Heart right ventricle (tissue), 16 donors: ENCODE measurements at regions not wholly inside any gene's neighbourhood (a gene's known extent, or its start where the extent isn't known, plus 50 kb on each side); places are given as distances from the start of the nearest gene placed in this dataset.

Experiments
- ATAC-seq, 8 donors: fragments of 200-7000 bp; cut with Tn5 transposase; one replicate each; pipeline ENCODE4 v1.9.1; 2020; ENCODE audit warnings: mild to moderate bottlenecking in 8 of 8, moderate library complexity in 8 of 8, moderate number of reproducible peaks in 1 of 8
- DNase-seq, 2 donors: peaks; one replicate each; pipeline ENCODE4 v3.0.0-alpha.2; 2020
- H3K27ac ChIP-seq, 10 donors: fragments of 200-600 bp; sonication (generic) in 2 of 10; one replicate each; pipeline versions ENCODE4 v1.5.0 to v1.8.0; 2020 to 2022; ENCODE audit warnings: mild to moderate bottlenecking in 3 of 10
- H3K27me3 ChIP-seq, 7 donors: fragments of 200-600 bp; one replicate each; pipeline ENCODE4 v1.8.0; 2021 to 2022; ENCODE audit warnings: mild to moderate bottlenecking in 2 of 7
- H3K36me3 ChIP-seq, 9 donors: fragments of 200-600 bp; sonication (generic) in 1 of 9; one replicate each; pipeline versions ENCODE4 v1.5.0 to v1.8.0; 2020 to 2022; ENCODE audit warnings: mild to moderate bottlenecking in 2 of 9
- H3K4me1 ChIP-seq, 9 donors: fragments of 200-600 bp; sonication (generic) in 1 of 9; one replicate each; pipeline versions ENCODE4 v1.5.0 to v1.8.0; 2020 to 2022; ENCODE audit warnings: mild to moderate bottlenecking in 4 of 9
- H3K4me3 ChIP-seq, 10 donors: fragments of 200-600 bp; sonication (generic) in 2 of 10; one replicate each; pipeline versions ENCODE4 v1.5.0 to v1.8.0; 2020 to 2022; ENCODE audit warnings: mild to moderate bottlenecking in 7 of 10, moderate library complexity in 2 of 10
- H3K9me3 ChIP-seq, 11 donors: fragments of 200-600 bp in 10 of 11; sonication (generic) in 2 of 11; one replicate each; pipeline versions ENCODE4 v1.5.0 to v1.8.0; 2013 to 2022; ENCODE audit warnings: mild to moderate bottlenecking in 2 of 11, control low read depth in 1 of 11, moderate library complexity in 1 of 11
- WGBS, 2 donors: extraction: QIAGEN DNeasy Blood & Tissue Kit; methylation state at CpG; one replicate each; pipeline ENCODE4 v1.1.7; 2013; ENCODE audit warnings: inconsistent platforms in 1 of 2; 5-methylcytosine and 5-hydroxymethylcytosine counted together
- intact Hi-C, 10 donors: fragments of 100-400 bp; cut with DNase I; formaldehyde crosslinking; loops; one replicate each; pipeline versions ENCODE4 v1.11.1 to v1.14.2; 2022
- TF ChIP-seq, protein P1 (sequence below), 9 donors: fragments of 200-600 bp; sonication (generic) in 2 of 9; IDR thresholded peaks; one replicate each; pipeline versions ENCODE4 v1.5.0 to v1.8.0; 2021 to 2022; ENCODE audit warnings: antibody characterized with exemption in 9 of 9, mild to moderate bottlenecking in 5 of 9, moderate library complexity in 1 of 9
- donor health status: Arrhythmogenic right ventricular cardiomyopathy.
- donor health status: ischemic (EF 13 %, LVEDD 7.1; RV severe dilation, severe dysfunction).
- donor health status: healthy with polysubstance abuse.
- donor health status: DM: no; HTN: yes; CAD: no.
- donor health status: DM: no; HTN: no; CAD: no.
- donor health status: ischemic (EF 25% LVEDD 6.9; RV normal size, moderate dysfunction).
- donor health status: ischemic (EF 25% LVEDD 5.7; RV mildly dilated, moderate dysfunction).
- donor health status: healthy.
- donor health status: DM: yes; HTN: yes; CAD: no.
- donor health status: Ischemic cardiomyopathy.
- donor health status: ischemic (EF 35%, LVEDD 5.7; RV mildly dilated, moderate dysfunction).
- donor health status: nonischemic (EF 11% LVEDD 7.7; RV severe dilation, severe dysfunction).
- donor health status: DM: yes; HTN: yes; CAD: no.
- donor health status: PGD.
- donor health status: ischemic (EF 29% LVEDD 5.4; RV normal size, mild dysfunction).
- donor health status: nonischemic (EF 23%, LVEDD 6.1; RV moderate dilation, normal function).

DNA sequence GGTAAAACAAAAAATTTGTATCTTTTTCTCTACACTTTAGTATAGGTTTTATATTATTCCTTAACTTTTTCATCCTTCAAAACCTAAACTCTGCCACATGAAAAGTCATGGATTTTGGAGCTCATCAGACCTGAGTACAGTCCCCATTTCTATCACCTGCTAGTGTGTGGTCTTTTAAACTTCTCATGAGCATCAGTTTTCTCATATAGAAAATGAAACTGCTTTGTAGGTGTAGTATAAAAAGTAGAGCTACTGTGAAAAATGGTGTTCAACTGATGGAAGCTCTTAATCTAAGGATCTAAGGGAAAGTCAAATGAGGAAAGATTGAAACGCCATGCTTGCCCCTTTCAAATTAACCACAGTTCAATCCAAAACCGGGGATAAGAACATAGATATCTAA lies 686.5 kb downstream of the MECOM start:
- no peaks in the 10 kb centered on the region for H3K36me3 ChIP-seq
- 80 to 84% methylated on average over 2 of the region's 2 CpGs for WGBS, 2 donors
- H3K4me1 ChIP-seq = no peaks in the 10 kb centered on the region
- H3K27me3 ChIP-seq = no peaks in the 10 kb centered on the region
- TF ChIP-seq, protein P1, sequence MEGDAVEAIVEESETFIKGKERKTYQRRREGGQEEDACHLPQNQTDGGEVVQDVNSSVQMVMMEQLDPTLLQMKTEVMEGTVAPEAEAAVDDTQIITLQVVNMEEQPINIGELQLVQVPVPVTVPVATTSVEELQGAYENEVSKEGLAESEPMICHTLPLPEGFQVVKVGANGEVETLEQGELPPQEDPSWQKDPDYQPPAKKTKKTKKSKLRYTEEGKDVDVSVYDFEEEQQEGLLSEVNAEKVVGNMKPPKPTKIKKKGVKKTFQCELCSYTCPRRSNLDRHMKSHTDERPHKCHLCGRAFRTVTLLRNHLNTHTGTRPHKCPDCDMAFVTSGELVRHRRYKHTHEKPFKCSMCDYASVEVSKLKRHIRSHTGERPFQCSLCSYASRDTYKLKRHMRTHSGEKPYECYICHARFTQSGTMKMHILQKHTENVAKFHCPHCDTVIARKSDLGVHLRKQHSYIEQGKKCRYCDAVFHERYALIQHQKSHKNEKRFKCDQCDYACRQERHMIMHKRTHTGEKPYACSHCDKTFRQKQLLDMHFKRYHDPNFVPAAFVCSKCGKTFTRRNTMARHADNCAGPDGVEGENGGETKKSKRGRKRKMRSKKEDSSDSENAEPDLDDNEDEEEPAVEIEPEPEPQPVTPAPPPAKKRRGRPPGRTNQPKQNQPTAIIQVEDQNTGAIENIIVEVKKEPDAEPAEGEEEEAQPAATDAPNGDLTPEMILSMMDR (IDR thresholded peaks at IDR 0.05) = no peak
- DNase-seq = no peak
- no peak overlapping the region for H3K27ac ChIP-seq
- H3K9me3 ChIP-seq = no peaks in the 10 kb centered on the region
- no peak overlapping the region for H3K4me3 ChIP-seq
- ATAC-seq = no peak
- intact Hi-C loops = no loop called here

DNA sequence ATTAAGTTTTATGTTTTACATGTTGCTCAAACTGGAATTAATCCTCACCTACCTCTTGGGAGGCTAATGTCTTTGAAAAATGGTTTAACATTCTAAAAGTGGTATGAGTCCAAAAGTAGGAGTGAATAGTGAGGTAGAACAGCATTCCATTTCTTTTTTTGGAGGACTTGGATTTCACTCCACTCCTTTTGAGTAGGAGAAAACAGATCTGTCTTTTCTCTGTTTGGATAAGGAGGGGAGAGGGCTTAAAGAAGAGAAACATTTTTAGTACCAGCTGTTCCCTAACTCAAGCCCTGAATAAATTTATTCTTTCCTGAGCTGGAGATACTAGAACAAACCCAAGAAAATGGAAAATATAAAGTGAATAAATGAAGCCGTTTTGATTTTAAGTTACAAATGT lies 687.9 kb downstream of the MECOM start:
- H3K27ac ChIP-seq = no peak overlapping the region
- 56 to 78% methylated on average over 1 of the region's 1 CpG for WGBS, 2 donors
- H3K4me3 ChIP-seq = no peak overlapping the region
- no peaks in the 10 kb centered on the region for H3K27me3 ChIP-seq
- no peaks in the 10 kb centered on the region for H3K4me1 ChIP-seq
- TF ChIP-seq, protein P1 (IDR thresholded peaks at IDR 0.05) = no peak
- no peaks in the 10 kb centered on the region for H3K9me3 ChIP-seq
- intact Hi-C loops = no loop called here
- DNase-seq (no peak), ATAC-seq (no peak)
- H3K36me3 ChIP-seq = no peaks in the 10 kb centered on the region

DNA sequence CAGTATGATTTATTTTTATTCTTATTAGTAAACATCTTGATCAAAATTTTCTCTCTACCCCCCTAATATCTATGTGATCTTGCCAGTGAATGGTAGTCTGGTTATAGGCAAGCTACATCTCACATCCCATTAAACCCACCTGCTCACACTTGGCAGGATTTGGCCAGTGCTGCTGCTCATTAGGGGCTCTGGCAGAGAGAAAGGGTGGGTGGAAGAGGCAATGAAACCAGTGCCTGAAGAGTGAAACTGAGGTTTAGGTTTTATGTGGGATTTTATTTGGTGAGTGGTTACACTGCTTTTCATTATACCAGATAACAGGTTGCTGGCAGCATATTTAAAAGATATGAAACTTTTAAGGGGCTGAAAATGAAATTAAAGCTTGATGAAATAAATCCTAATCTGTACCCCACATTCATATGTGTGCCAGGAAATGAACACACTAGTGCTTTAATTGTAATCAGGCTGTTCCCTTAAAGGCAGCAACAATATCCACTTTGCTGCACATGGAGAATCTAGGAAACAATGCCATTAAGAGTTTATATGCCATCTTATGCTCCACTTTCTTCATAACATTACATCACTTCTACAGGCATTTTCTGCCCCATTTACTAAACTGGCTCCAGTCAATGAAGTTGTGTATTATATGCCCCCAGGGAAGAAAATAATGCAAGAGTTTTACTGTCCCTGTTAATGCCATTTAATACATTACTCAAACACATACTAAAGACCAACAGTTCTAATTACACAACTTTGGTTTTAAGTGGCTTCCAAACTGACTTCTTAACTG lies 688.7 kb downstream of the MECOM start:
- no peak for DNase-seq
- intact Hi-C loops = no loop called here
- ATAC-seq = no peak
- Histone ChIP-seq H3K36me3 (no peaks in the 10 kb centered on the region), H3K9me3 (no peaks in the 10 kb centered on the region), H3K4me1 (no peaks in the 10 kb centered on the region), H3K27me3 (no peaks in the 10 kb centered on the region), H3K4me3 (no peak overlapping the region), H3K27ac (no peak overlapping the region)
- TF ChIP-seq, protein P1 (IDR thresholded peaks at IDR 0.05) = no peak

DNA sequence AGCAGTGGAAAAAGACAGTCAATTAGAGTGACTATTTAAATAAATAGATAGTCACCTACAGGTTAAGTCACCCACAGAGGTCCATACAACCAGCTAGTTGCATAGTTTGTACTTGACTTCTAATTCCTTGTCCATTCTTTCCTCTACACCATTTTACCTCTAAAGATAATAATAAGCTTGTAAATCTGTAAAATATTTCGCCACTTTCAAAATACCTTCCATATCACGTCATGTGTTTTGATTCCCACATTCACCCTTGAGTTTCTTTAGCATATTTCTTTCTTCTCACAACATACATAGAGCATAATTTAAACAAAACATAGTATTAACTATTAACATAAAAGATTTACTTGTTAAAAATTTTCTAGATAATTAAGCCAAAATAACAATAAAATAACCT lies 689.6 kb downstream of the MECOM start:
- no peaks in the 10 kb centered on the region for H3K27me3 ChIP-seq
- H3K4me1 ChIP-seq = no peaks in the 10 kb centered on the region
- no peak overlapping the region for H3K27ac ChIP-seq
- no peak overlapping the region for H3K4me3 ChIP-seq
- H3K36me3 ChIP-seq = no peaks in the 10 kb centered on the region
- WGBS, 2 donors = 89 to 94% methylated on average over 2 of the region's 2 CpGs
- H3K9me3 ChIP-seq = no peaks in the 10 kb centered on the region
- DNase-seq = no peak
- TF ChIP-seq, protein P1 (IDR thresholded peaks at IDR 0.05) = no peak
- ATAC-seq = no peak
- intact Hi-C loops = no loop called here
